Aorta (tissue), 5 donors: ENCODE measurements at regions not wholly inside any gene's neighbourhood (a gene's known extent, or its start where the extent isn't known, plus 50 kb on each side); places are given as distances from the start of the nearest gene placed in this dataset.

ENCODE experiments used
- ATAC-seq: fragments of 200-7000 bp; cut with Tn5 transposase; one replicate; pipeline ENCODE4 v1.9.1; 2022; ENCODE audit warnings: moderate library complexity; ENCODE audit not compliant: low FRiP score
- DNase-seq, 2 donors: peaks; one replicate each; pipeline ENCODE4 v3.0.0-alpha.2; 2020
- H3K27ac ChIP-seq, 2 donors: one replicate each; pipeline ENCODE4 v1.5.1; 2013; ENCODE audit warnings: low read length in 2 of 2, mild to moderate bottlenecking in 2 of 2, moderate library complexity in 2 of 2, control low read depth in 1 of 2, inconsistent platforms in 1 of 2, low read depth in 1 of 2
- H3K27me3 ChIP-seq, 2 donors: one replicate each; pipeline ENCODE4 v1.6.1; 2013; ENCODE audit warnings: control low read depth in 1 of 2, low read length in 1 of 2, mild to moderate bottlenecking in 1 of 2, moderate library complexity in 1 of 2; ENCODE audit not compliant: insufficient read depth in 2 of 2, control insufficient read depth in 1 of 2
- H3K36me3 ChIP-seq, 2 donors: one replicate each; pipeline ENCODE4 v1.6.1; 2013; ENCODE audit warnings: control low read depth in 1 of 2, low read length in 1 of 2, mild to moderate bottlenecking in 1 of 2; ENCODE audit not compliant: insufficient read depth in 2 of 2, control insufficient read depth in 1 of 2
- H3K4me1 ChIP-seq, 2 donors: one replicate each; pipeline ENCODE4 v1.6.1; 2013; ENCODE audit warnings: low read length in 2 of 2, control low read depth in 1 of 2, mild to moderate bottlenecking in 1 of 2, moderate library complexity in 1 of 2; ENCODE audit not compliant: insufficient read depth in 2 of 2, control insufficient read depth in 1 of 2
- H3K4me3 ChIP-seq, 2 donors: one replicate each; pipeline ENCODE4 v1.5.1; 2013; ENCODE audit warnings: low read length in 2 of 2, control low read depth in 1 of 2, mild to moderate bottlenecking in 1 of 2
- H3K9me3 ChIP-seq: one replicate; pipeline ENCODE4 v1.6.1; 2013; ENCODE audit warnings: mild to moderate bottlenecking, low read length; ENCODE audit not compliant: control insufficient read depth
- WGBS, 2 donors: extraction: QIAGEN DNeasy Blood & Tissue Kit; methylation state at CpG; one replicate each; pipeline ENCODE4 v1.1.7; 2013; 5-methylcytosine and 5-hydroxymethylcytosine counted together
- intact Hi-C, 2 donors: fragments of 100-400 bp; cut with DNase I; formaldehyde crosslinking; loops; one replicate each; pipeline versions ENCODE4 v1.14.2 to v1.15.0; 2022
- donor health status: healthy with polysubstance abuse.
- donor health status: Bipolar disorder and iron deficiency.
- donor health status: DM: no; HTN: no; CAD: no.
- donor health status: DM: no; HTN: no; CAD: no.
- donor health status: DM: yes; HTN: yes; CAD: no.

GRCh38 chr10:16361086-16361485 is 75.7 kb upstream of the PTER start:
- DNase-seq (no peak), ATAC-seq (no peak)
- no peaks in the 10 kb centered on the region for H3K36me3 ChIP-seq
- H3K4me3 ChIP-seq, result no peak overlapping the region
- H3K27me3 ChIP-seq, result no peaks in the 10 kb centered on the region
- H3K27ac ChIP-seq, result no peak overlapping the region
- peaks cover 5% of the 10 kb centered on the region for H3K9me3 ChIP-seq
- intact Hi-C loops, result no loop called here
- no peaks in the 10 kb centered on the region for H3K4me1 ChIP-seq
- 88 to 91% methylated on average over 3 of the region's 3 CpGs for WGBS, 2 donors

DNA sequence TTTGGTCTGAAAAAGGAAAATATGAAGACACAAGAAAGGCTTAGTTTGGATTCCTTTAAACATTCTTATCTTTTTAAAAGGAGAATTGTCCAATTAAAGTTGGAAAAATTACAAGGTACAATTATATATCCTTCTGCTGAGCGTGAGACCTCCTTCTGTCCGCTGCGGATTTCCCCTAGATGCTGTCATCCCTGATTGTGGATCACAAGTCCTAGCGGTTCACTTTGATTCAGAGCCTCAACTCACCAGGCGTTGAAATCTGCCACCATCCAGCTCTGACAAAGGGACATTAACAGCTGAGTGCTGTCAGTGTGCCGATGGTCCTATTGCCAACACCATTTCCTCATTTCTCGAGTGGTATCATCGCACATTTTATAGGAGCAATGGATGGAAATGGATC is 73.1 kb upstream of the PTER start:
- ATAC-seq, result no peak

GRCh38 chr10:16367621-16368292 is 69.1 kb upstream of the PTER start:
- Histone ChIP-seq H3K4me3 (no peak overlapping the region), H3K4me1 (no peaks in the 10 kb centered on the region), H3K9me3 (no peaks in the 10 kb centered on the region), H3K27me3 (no peaks in the 10 kb centered on the region), H3K36me3 (no peaks in the 10 kb centered on the region), H3K27ac (no peak overlapping the region)
- intact Hi-C loops, result no loop called here
- ATAC-seq (no peak), DNase-seq (no peak)
- 72 to 73% methylated on average over 7 of the region's 7 CpGs for WGBS, 2 donors

More for the DNA sequence above, 73.1 kb upstream of the PTER start:
- Histone ChIP-seq H3K27ac (no peak overlapping the region), H3K9me3 (peaks cover 5% of the 10 kb centered on the region), H3K4me3 (no peak overlapping the region), H3K4me1 (no peaks in the 10 kb centered on the region), H3K36me3 (no peaks in the 10 kb centered on the region), H3K27me3 (no peaks in the 10 kb centered on the region)
- WGBS, 2 donors, result 88 to 92% methylated on average over 8 of the region's 8 CpGs
- intact Hi-C loops, result no loop called here
- no peak for DNase-seq

DNA sequence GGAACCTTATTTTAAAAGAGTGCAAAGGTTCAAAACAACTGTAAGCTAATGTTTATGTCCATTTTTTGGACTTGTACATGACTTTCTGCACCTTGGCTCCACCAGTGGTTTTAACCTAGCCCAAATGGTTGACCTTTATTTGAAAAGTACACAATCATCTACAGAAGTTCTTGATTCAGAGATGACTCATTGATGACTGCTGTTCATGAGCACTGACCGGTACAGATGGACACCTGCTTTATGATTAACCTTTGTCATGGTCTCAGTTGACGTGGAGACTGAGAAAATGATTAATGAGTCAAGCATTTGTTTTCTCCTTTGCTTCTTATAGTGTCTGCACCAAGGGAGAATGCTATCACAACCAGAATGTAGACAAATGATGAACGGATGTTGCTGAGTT is 55.7 kb upstream of the PTER start:
- Histone ChIP-seq H3K4me3 (no peak overlapping the region), H3K36me3 (no peaks in the 10 kb centered on the region), H3K27me3 (no peaks in the 10 kb centered on the region), H3K4me1 (no peaks in the 10 kb centered on the region), H3K27ac (no peak overlapping the region), H3K9me3 (no peaks in the 10 kb centered on the region)
- intact Hi-C loops, result no loop called here
- ATAC-seq (no peak), DNase-seq (no peak)
- WGBS, 2 donors, result 66 to 67% methylated on average over 3 of the region's 3 CpGs

GRCh38 chr10:16384021-16384420 is 52.8 kb upstream of the PTER start:
- Histone ChIP-seq H3K27ac (no peak overlapping the region), H3K4me1 (no peaks in the 10 kb centered on the region), H3K27me3 (no peaks in the 10 kb centered on the region), H3K4me3 (no peak overlapping the region), H3K36me3 (no peaks in the 10 kb centered on the region), H3K9me3 (no peaks in the 10 kb centered on the region)
- 62 to 65% methylated on average over 12 of the region's 12 CpGs for WGBS, 2 donors
- DNase-seq, result no peak
- ATAC-seq, result no peak
- intact Hi-C loops, result no loop called here

DNA sequence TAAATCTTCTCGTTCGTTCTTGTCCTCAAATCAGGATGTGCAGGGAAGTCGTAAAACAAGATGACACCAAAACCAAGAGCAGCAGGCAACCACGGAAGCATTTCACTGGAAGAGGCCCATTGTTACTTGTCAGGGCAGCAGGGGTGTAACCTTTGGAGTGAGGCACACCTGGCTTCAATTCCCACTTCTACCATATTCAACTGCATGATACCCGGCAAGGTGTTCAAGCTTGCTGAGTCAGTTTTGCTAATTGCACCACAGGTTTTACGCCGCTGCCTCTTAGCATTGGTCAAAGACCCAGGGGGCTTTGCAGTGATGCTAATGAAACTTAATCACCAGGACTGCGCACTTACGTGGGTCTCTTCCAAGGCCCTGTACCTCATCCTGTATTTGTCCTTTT is 50.0 kb upstream of the PTER start:
- Histone ChIP-seq H3K4me3 (no peak overlapping the region), H3K9me3 (no peaks in the 10 kb centered on the region), H3K36me3 (no peaks in the 10 kb centered on the region), H3K27me3 (no peaks in the 10 kb centered on the region), H3K27ac (no peak overlapping the region), H3K4me1 (no peaks in the 10 kb centered on the region)
- ATAC-seq (no peak), DNase-seq (no peak)
- WGBS, 2 donors, result 44 to 47% methylated on average over 9 of the region's 9 CpGs
- intact Hi-C loops, result no loop called here
